Neural cell (in vitro differentiated cells): ENCODE measurements at regions not wholly inside any gene's neighbourhood (a gene's known extent, or its start where the extent isn't known, plus 50 kb on each side); places are given as distances from the start of the nearest gene placed in this dataset.

ENCODE experiments used
- H2AFZ ChIP-seq: fragments of 200-600, 300-800 bp; sonication (generic), shearing (Covaris generic); 2 replicates; pipeline ENCODE4 v1.6.0; 2014; ENCODE audit warnings: low read depth, mild to moderate bottlenecking, antibody characterized with exemption, low read length, moderate library complexity
- H3F3A ChIP-seq: fragments of 200-600 bp; shearing (Covaris generic); 2 replicates; pipeline ENCODE4 v1.6.1; 2016; ENCODE audit warnings: mild to moderate bottlenecking, moderate library complexity, mixed read lengths, antibody characterized with exemption, low read length; ENCODE audit not compliant: insufficient read depth, poor library complexity, severe bottlenecking
- H3K27ac ChIP-seq: fragments of 200-600, 300-800 bp; sonication (generic), shearing (Covaris generic); 2 replicates; pipeline ENCODE4 v1.5.1; 2014; ENCODE audit warnings: mild to moderate bottlenecking, low read length, moderate library complexity
- H3K27me3 ChIP-seq: fragments of 300-800, 200-600 bp; sonication (generic), shearing (Covaris generic); 2 replicates; pipeline ENCODE4 v1.6.0; 2014; ENCODE audit warnings: mild to moderate bottlenecking, low read depth, low read length, moderate library complexity; ENCODE audit not compliant: insufficient read depth
- H3K36me3 ChIP-seq: fragments of 300-800, 200-600 bp; sonication (generic), shearing (Covaris generic); 2 replicates; pipeline ENCODE4 v1.5.1; 2014; ENCODE audit warnings: mild to moderate bottlenecking, antibody characterized with exemption, low read length, moderate library complexity; ENCODE audit not compliant: insufficient read depth
- H3K4me2 ChIP-seq: fragments of 300-800, 200-600 bp; sonication (generic), shearing (Covaris generic); 2 replicates; pipeline ENCODE4 v1.6.0; 2014; ENCODE audit warnings: mild to moderate bottlenecking, low read length
- H3K4me3 ChIP-seq: fragments of 300-800, 200-600 bp; sonication (generic), shearing (Covaris generic); 2 replicates; pipeline ENCODE4 v1.5.1; 2014; ENCODE audit warnings: mild to moderate bottlenecking, low read length, moderate library complexity
- H3K79me2 ChIP-seq: fragments of 200-600 bp; shearing (Covaris generic); replicated peaks from 2 replicates; pipeline ENCODE4 v1.6.0; 2014; ENCODE audit warnings: mild to moderate bottlenecking, low read length, moderate library complexity; ENCODE audit not compliant: insufficient read depth
- H3K9ac ChIP-seq: fragments of 300-800, 200-600 bp; sonication (generic), shearing (Covaris generic); 2 replicates; pipeline ENCODE4 v1.6.1; 2016; ENCODE audit warnings: mild to moderate bottlenecking, low read length, mixed read lengths
- H3K9me2 ChIP-seq: fragments of 200-600 bp; shearing (Covaris generic); 2 replicates; pipeline ENCODE4 v1.6.1; 2016; ENCODE audit warnings: mild to moderate bottlenecking, low read length, mixed read lengths; ENCODE audit not compliant: insufficient read depth
- H3K9me3 ChIP-seq: fragments of 200-600, 300-800 bp; sonication (generic), shearing (Covaris generic); 2 replicates; pipeline ENCODE4 v1.6.1; 2016; ENCODE audit warnings: mild to moderate bottlenecking, mixed run types, low read length, moderate library complexity, mixed read lengths
- H4K20me1 ChIP-seq: fragments of 200-600 bp; shearing (Covaris generic); 2 replicates; pipeline ENCODE4 v1.6.1; 2016; ENCODE audit warnings: mild to moderate bottlenecking, mixed run types; ENCODE audit not compliant: insufficient read depth
- EP300 ChIP-seq: fragments of 450-650 bp; conservative IDR thresholded peaks from 2 replicates; pipeline ENCODE4 v1.6.1; 2014; ENCODE audit warnings: antibody characterized with exemption, mild to moderate bottlenecking, moderate library complexity; ENCODE audit not compliant: poor library complexity, severe bottlenecking
- EZH2 ChIP-seq: fragments of 200-600, 300-800 bp; shearing (Covaris generic), sonication (generic); IDR thresholded peaks from 2 replicates; pipeline ENCODE4 v1.6.1; 2014; ENCODE audit warnings: antibody characterized with exemption, low read length, borderline replicate concordance, mild to moderate bottlenecking; ENCODE audit not compliant: insufficient read depth, poor library complexity, severe bottlenecking
- MXI1 ChIP-seq: fragments of 450-650 bp; conservative IDR thresholded peaks from 2 replicates; pipeline ENCODE4 v1.6.1; 2014; ENCODE audit warnings: antibody characterized with exemption, mild to moderate bottlenecking; ENCODE audit not compliant: poor library complexity, severe bottlenecking
- POLR2AphosphoS5 ChIP-seq: IDR thresholded peaks from 2 replicates; pipeline ENCODE4 v1.6.1; 2012
- RAD21 ChIP-seq: fragments of 450-650 bp; conservative IDR thresholded peaks from 2 replicates; pipeline ENCODE4 v1.6.1; 2014; ENCODE audit warnings: antibody characterized with exemption, mild to moderate bottlenecking, moderate library complexity
- SMC3 ChIP-seq: fragments of 450-650 bp; conservative IDR thresholded peaks from 2 replicates; pipeline ENCODE4 v1.6.1; 2014; ENCODE audit warnings: antibody characterized with exemption, mild to moderate bottlenecking, moderate library complexity; ENCODE audit not compliant: poor library complexity
- TAF1 ChIP-seq: IDR thresholded peaks from 2 replicates; pipeline ENCODE4 v1.6.1; 2012; ENCODE audit warnings: low read depth
- TF ChIP-seq, protein P1 (sequence below): fragments of 450-650 bp; IDR thresholded peaks from 2 replicates; pipeline ENCODE4 v1.5.1; 2014; ENCODE audit warnings: antibody characterized with exemption, mild to moderate bottlenecking, moderate library complexity; ENCODE audit not compliant: poor library complexity, severe bottlenecking
- TF ChIP-seq, protein P2 (sequence below): IDR thresholded peaks from 2 replicates; pipeline ENCODE4 v1.6.1; 2012; ENCODE audit warnings: borderline replicate concordance

DNA sequence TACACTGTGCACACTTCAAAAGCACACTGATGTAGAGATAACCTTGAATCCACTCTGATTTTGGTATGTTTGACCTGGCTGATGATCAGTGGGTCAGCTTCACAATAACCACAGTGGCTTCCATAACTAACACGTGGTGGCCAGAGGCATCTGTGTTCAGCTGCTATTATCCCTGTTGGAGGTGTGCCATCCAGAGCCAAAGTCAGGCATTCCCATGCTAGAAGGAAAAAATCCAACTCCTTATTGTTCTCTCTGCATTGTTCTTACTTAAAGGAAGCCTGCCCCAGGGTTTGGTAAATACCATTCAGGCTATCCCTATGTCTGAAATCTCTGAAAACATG is 127.3 kb upstream of the MON1B start:
- H3F3A ChIP-seq, result no peaks in the 10 kb centered on the region
- no peak overlapping the region for H3K9ac ChIP-seq
- no peaks in the 10 kb centered on the region for H4K20me1 ChIP-seq
- no peaks in the 10 kb centered on the region for H3K79me2 ChIP-seq
- TF ChIP-seq RAD21 (no peak), TAF1 (no peak), SMC3 (no peak), EP300 (no peak), EZH2 (no peak), MXI1 (no peak), POLR2AphosphoS5 (no peak)
- TF ChIP-seq, protein P1, sequence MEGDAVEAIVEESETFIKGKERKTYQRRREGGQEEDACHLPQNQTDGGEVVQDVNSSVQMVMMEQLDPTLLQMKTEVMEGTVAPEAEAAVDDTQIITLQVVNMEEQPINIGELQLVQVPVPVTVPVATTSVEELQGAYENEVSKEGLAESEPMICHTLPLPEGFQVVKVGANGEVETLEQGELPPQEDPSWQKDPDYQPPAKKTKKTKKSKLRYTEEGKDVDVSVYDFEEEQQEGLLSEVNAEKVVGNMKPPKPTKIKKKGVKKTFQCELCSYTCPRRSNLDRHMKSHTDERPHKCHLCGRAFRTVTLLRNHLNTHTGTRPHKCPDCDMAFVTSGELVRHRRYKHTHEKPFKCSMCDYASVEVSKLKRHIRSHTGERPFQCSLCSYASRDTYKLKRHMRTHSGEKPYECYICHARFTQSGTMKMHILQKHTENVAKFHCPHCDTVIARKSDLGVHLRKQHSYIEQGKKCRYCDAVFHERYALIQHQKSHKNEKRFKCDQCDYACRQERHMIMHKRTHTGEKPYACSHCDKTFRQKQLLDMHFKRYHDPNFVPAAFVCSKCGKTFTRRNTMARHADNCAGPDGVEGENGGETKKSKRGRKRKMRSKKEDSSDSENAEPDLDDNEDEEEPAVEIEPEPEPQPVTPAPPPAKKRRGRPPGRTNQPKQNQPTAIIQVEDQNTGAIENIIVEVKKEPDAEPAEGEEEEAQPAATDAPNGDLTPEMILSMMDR, result no peak
- TF ChIP-seq, protein P2, sequence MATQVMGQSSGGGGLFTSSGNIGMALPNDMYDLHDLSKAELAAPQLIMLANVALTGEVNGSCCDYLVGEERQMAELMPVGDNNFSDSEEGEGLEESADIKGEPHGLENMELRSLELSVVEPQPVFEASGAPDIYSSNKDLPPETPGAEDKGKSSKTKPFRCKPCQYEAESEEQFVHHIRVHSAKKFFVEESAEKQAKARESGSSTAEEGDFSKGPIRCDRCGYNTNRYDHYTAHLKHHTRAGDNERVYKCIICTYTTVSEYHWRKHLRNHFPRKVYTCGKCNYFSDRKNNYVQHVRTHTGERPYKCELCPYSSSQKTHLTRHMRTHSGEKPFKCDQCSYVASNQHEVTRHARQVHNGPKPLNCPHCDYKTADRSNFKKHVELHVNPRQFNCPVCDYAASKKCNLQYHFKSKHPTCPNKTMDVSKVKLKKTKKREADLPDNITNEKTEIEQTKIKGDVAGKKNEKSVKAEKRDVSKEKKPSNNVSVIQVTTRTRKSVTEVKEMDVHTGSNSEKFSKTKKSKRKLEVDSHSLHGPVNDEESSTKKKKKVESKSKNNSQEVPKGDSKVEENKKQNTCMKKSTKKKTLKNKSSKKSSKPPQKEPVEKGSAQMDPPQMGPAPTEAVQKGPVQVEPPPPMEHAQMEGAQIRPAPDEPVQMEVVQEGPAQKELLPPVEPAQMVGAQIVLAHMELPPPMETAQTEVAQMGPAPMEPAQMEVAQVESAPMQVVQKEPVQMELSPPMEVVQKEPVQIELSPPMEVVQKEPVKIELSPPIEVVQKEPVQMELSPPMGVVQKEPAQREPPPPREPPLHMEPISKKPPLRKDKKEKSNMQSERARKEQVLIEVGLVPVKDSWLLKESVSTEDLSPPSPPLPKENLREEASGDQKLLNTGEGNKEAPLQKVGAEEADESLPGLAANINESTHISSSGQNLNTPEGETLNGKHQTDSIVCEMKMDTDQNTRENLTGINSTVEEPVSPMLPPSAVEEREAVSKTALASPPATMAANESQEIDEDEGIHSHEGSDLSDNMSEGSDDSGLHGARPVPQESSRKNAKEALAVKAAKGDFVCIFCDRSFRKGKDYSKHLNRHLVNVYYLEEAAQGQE, result no peak
- no peaks in the 10 kb centered on the region for H3K9me2 ChIP-seq
- H3K4me3 ChIP-seq, result no peak overlapping the region
- no peaks in the 10 kb centered on the region for H3K27me3 ChIP-seq
- no peaks in the 10 kb centered on the region for H3K36me3 ChIP-seq
- H3K27ac ChIP-seq, result no peak overlapping the region
- H3K9me3 ChIP-seq, result no peaks in the 10 kb centered on the region
- H3K4me2 ChIP-seq, result no peak overlapping the region
- H2AFZ ChIP-seq, result no peak overlapping the region

DNA sequence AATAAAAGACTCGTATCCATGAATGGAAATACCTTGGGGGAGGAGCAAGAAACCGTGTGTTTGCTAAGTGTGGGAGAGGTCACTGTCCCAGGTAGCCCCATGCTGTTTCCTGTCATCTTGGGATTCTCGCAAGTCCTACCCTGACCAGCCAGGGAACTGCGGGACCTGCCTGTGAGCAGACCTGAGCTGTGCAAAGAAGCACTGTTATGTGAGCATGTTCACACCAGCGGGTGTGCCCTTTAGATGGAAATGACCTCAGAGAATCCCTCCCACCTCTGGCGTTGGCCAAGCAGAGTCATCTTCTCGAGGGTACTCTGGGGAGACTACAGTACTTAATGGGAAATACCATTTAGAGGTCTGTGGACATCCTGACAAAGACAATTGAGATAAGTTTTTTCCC is 127.0 kb upstream of the MON1B start:
- Histone ChIP-seq H3K9me2 (no peaks in the 10 kb centered on the region), H3K4me2 (no peak overlapping the region), H2AFZ (no peak overlapping the region), H3K9ac (no peak overlapping the region), H3K27me3 (no peaks in the 10 kb centered on the region), H4K20me1 (no peaks in the 10 kb centered on the region), H3K36me3 (no peaks in the 10 kb centered on the region), H3K27ac (no peak overlapping the region), H3K79me2 (no peaks in the 10 kb centered on the region), H3K4me3 (no peak overlapping the region), H3F3A (no peaks in the 10 kb centered on the region), H3K9me3 (no peaks in the 10 kb centered on the region)
- TF ChIP-seq RAD21, result no peak
- no peak for TF ChIP-seq MXI1
- TF ChIP-seq, protein P1, result no peak
- TF ChIP-seq, protein P2, result no peak
- no peak for TF ChIP-seq SMC3
- no peak for TF ChIP-seq EP300
- TF ChIP-seq POLR2AphosphoS5, result no peak
